Myocyte (in vitro differentiated cells): ENCODE measurements at regions not wholly inside any gene's neighbourhood (a gene's known extent, or its start where the extent isn't known, plus 50 kb on each side); places are given as distances from the start of the nearest gene placed in this dataset.
"Not testable (repeated sequence)": the region's sequence is repeated elsewhere in the genome, so short reads cannot be mapped to it uniquely, and the experiment has no call there.

Experiments used
- DNase-seq: peaks from one replicate; pipeline ENCODE4 v3.0.0-alpha.2; 2012; ENCODE audit warnings: low read depth

GRCh38 chr3:190989218-190989617 lies 126.7 kb upstream of the GMNC start:
- DNase-seq: no peak

- DNase-seq: no peak
Observed at GRCh38 chr3:190988102-190988501, 125.6 kb upstream of the GMNC start.

- no peak for DNase-seq
Observed at GRCh38 chr3:190984502-190985244, 122.2 kb upstream of the GMNC start.

GRCh38 chr3:190983875-190984274 lies 121.4 kb upstream of the GMNC start:
- peak; percentile 49 for DNase-seq

GRCh38 chr3:190973771-190974170 lies 111.3 kb upstream of the GMNC start:
- no peak for DNase-seq

- no peak for DNase-seq
Observed at GRCh38 chr3:190972840-190973270, 110.4 kb upstream of the GMNC start.

GRCh38 chr3:190972196-190972595 lies 109.7 kb upstream of the GMNC start:
- no peak for DNase-seq

GRCh38 chr3:190970560-190970959 lies 108.1 kb upstream of the GMNC start:
- no peak for DNase-seq

GRCh38 chr3:190968616-190969015 lies 106.1 kb upstream of the GMNC start:
- DNase-seq: no peak

- DNase-seq: not testable (repeated sequence)
Observed at GRCh38 chr3:190964931-190965330, 102.4 kb upstream of the GMNC start.

GRCh38 chr3:190959077-190959476 lies 96.6 kb upstream of the GMNC start:
- no peak for DNase-seq

GRCh38 chr3:190941694-190942260 lies 79.3 kb upstream of the GMNC start:
- DNase-seq: no peak

GRCh38 chr3:190934616-190935015 lies 72.1 kb upstream of the GMNC start:
- DNase-seq: not testable (repeated sequence)

- DNase-seq: no peak
Observed at GRCh38 chr3:190926619-190927018, 64.1 kb upstream of the GMNC start.

- peak; percentile 42 for DNase-seq
Observed at GRCh38 chr3:190912736-190913135, 50.2 kb upstream of the GMNC start.
